ENCODE measurements at regions not wholly inside any gene's neighbourhood (a gene's known extent, or its start where the extent isn't known, plus 50 kb on each side); places are given as distances from the start of the nearest gene placed in this dataset.

DNA sequence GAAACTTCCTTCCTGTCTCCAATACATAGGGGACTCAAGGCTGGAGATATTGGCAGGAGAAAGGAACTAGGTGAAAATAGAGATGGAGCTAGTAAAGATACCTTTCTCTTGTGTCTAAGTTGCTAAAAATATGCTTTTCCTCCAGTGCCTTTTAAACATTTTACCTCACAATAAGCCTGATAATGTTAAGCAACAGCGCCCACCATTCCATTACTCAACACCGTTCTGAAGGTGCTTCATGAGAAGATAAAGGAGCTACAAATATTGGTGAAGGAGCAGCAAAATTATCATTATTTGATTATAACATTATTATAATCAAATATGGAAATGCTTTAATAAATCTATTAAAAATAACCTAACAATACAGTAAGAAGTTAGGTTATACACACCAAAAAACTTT, 83.6 kb upstream of the BARX2 start:
- Histone ChIP-seq H3K4me3 (no peak overlapping the region), H3K27ac (no peak overlapping the region)
- no peak for DNase-seq (ENCODE audit: low spot score)
- TF ChIP-seq, protein P1, sequence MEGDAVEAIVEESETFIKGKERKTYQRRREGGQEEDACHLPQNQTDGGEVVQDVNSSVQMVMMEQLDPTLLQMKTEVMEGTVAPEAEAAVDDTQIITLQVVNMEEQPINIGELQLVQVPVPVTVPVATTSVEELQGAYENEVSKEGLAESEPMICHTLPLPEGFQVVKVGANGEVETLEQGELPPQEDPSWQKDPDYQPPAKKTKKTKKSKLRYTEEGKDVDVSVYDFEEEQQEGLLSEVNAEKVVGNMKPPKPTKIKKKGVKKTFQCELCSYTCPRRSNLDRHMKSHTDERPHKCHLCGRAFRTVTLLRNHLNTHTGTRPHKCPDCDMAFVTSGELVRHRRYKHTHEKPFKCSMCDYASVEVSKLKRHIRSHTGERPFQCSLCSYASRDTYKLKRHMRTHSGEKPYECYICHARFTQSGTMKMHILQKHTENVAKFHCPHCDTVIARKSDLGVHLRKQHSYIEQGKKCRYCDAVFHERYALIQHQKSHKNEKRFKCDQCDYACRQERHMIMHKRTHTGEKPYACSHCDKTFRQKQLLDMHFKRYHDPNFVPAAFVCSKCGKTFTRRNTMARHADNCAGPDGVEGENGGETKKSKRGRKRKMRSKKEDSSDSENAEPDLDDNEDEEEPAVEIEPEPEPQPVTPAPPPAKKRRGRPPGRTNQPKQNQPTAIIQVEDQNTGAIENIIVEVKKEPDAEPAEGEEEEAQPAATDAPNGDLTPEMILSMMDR (IDR thresholded peaks at IDR 0.05) = no peak

DNA sequence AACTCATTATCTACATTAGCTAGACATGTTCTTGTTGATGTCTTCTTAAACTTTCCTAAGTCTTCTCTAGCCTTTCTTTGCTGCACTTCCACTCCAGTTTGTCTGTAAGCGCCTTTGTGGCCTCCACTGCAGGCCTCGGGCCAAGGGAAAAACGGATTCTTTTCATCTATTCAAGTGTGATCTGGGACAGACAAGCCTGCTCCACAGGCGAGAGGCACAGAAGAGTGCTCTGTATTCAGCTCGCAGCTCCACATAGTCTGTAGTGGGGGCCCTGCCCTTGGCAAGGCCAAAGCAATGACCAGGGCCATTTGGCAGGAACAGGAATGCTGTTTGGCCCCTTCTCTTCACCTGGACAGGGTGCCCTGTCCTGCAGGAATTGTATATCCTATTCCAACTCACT, 84.1 kb upstream of the BARX2 start:
- TF ChIP-seq, protein P1 (IDR thresholded peaks at IDR 0.05) = no peak
- DNase-seq (ENCODE audit: low spot score) = no peak
- no peak overlapping the region for H3K27ac ChIP-seq
- H3K4me3 ChIP-seq = no peak overlapping the region

DNA sequence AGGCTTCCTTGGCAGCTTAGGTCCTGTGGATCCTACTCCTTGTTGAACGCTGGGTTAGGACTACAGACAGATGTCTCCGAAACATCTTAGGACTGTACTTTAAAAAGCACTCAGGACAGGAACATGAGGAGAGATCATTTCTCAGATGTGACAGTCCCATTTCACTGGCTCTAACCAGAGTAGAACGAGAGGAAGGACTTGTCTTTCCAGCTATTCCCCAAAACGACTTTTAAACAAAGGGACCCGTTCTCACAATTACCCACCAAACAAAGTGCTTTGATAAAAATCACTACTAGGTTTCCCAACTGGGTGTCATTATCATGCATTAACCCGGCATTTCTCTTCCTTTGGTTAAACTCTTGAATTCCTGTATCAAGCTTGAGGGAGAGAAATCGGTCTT, 84.7 kb upstream of the BARX2 start:
- TF ChIP-seq, protein P1 (IDR thresholded peaks at IDR 0.05) = no peak
- DNase-seq (ENCODE audit: low spot score) = no peak
- Histone ChIP-seq H3K4me3 (no peak overlapping the region), H3K27ac (no peak overlapping the region)

DNA sequence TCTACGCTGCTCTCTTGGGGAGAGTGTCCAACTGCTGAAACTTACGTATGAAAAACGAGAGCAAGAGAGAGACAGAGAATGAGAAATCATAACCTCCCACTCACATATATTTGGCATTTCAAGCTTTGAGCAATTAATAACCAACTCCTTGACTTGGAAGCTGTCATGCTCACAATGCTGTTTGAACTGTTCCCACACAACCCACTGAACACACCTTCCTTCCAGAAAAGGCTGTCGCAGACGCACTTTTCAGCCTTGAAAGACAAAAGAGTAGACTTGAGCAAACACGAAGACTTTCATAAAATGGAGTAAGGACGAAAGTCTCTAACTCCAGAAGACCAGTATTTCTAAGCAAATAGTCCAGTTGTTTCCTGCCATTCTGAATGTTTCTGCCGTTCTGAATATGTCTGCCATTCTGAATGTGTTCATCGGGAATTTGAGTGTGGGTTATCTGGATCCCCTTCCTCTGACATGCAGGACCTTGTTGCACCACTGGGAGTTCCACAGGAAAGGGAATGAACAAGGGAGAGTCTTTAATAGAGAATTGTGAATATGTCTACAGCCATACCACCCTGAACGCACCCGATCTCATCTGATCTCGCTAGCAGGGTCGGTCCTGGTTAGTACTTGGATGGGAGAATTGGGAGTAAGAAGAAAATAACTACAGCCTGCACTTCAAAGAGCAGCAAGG, 86.2 kb upstream of the BARX2 start:
- no peak for DNase-seq (ENCODE audit: low spot score)
- Histone ChIP-seq H3K4me3 (no peak overlapping the region), H3K27ac (no peak overlapping the region)
- TF ChIP-seq, protein P1 (IDR thresholded peaks at IDR 0.05) = no peak

DNA sequence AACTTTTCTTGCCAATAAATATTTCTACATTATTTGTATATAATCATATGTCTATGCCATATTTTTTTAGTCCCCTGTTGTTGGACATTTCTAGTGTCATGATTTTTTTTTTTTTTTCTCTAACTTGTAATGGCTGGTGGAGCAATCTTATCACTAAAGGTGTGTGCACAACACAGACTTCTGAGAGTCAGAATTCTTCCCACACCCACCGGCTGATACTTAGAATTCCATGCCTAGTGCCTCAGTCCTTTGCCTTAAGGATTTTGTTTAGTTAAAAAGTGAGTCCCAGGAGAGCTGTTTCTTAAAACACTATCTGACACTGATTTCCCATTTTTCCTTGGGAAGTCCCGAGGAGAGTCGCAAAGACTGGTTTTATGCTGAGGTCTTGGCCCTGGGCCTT, 87.7 kb upstream of the BARX2 start:
- TF ChIP-seq, protein P1 (IDR thresholded peaks at IDR 0.05) = no peak
- H3K4me3 ChIP-seq = no peak overlapping the region
- no peak overlapping the region for H3K27ac ChIP-seq
- no peak for DNase-seq (ENCODE audit: low spot score)

DNA sequence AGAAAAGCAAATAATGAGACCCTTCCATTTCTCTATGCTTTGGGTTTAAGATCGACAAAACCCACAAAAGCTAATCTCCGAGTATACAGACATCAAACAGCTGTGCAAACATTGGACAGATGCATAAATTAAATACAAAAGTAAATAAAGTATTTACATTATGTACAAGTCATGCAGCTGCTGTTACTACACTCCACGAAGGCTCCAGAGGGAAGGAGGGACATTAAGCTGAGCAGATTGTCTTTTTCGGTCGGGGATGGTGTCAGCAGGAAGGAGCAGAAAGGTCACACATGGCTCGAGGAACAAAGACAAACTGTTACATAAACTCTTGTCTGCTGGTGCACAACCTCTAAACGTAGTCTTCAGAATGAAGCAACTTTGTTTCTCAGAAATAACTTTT, 88.8 kb upstream of the BARX2 start:
- TF ChIP-seq, protein P1 (IDR thresholded peaks at IDR 0.05) = no peak

DNA sequence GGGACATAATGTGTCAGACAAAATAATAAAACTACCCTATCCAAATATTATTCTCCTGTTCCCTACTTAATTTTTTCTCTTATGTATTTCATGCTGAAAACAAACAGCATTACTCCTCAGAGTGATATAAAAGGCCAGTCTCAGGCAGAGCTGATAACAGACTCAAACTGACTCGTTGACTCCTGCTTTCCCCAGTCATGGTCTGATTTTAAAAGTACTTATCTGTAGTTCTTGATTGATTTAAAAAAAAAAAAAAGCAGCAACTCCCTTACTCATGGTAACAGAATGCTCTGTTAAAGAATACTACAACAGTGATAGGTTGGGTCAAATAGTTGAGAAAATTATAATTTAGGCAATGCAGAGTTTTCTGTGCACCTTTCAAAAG, 90.3 kb upstream of the BARX2 start:
- TF ChIP-seq, protein P1 (IDR thresholded peaks at IDR 0.05) = no peak
- no peak overlapping the region for H3K4me3 ChIP-seq
- DNase-seq (ENCODE audit: low spot score) = no peak
- H3K27ac ChIP-seq = no peak overlapping the region

More for the DNA sequence above, 88.8 kb upstream of the BARX2 start:
- DNase-seq (ENCODE audit: low spot score) = no peak
- no peak overlapping the region for H3K4me3 ChIP-seq
- H3K27ac ChIP-seq = no peak overlapping the region

Measured in coronary artery (tissue), 2 donors.